Astrocyte (in vitro differentiated cells and primary cell): ENCODE measurements at regions not wholly inside any gene's neighbourhood (a gene's known extent, or its start where the extent isn't known, plus 50 kb on each side); places are given as distances from the start of the nearest gene placed in this dataset.

Experiments used
- DNase-seq: peaks from one replicate; pipeline ENCODE4 v3.0.0-alpha.2; 2010; ENCODE audit warnings: low read depth
- FAIRE-seq: peaks from 2 replicates; lab custom pipeline; 2011; peaks lifted over from hg19 to GRCh38; lab: Jason Lieb, UNC
- H2AFZ ChIP-seq: 2 replicates; pipeline ENCODE4 v1.6.0; 2012; ENCODE audit warnings: low read depth, low read length, inconsistent platforms
- H3K27ac ChIP-seq: 2 replicates; pipeline ENCODE4 v1.5.1; 2011; ENCODE audit warnings: low read depth, low read length, inconsistent platforms
- H3K27me3 ChIP-seq: 2 replicates; pipeline ENCODE4 v1.6.0; 2011; ENCODE audit warnings: low read length, inconsistent platforms; ENCODE audit not compliant: insufficient read depth
- H3K36me3 ChIP-seq: 2 replicates; pipeline ENCODE4 v1.5.1; 2011; ENCODE audit warnings: low read length, inconsistent platforms; ENCODE audit not compliant: insufficient read depth
- H3K4me1 ChIP-seq: 2 replicates; pipeline ENCODE4 v1.5.1; 2011; ENCODE audit warnings: low read length, inconsistent platforms; ENCODE audit not compliant: insufficient read depth
- H3K4me2 ChIP-seq: 2 replicates; pipeline ENCODE4 v1.6.0; 2012; ENCODE audit warnings: low read length, inconsistent platforms
- H3K4me3 ChIP-seq: 2 replicates; pipeline ENCODE4 v1.5.1; 2011; ENCODE audit warnings: low read depth, mild to moderate bottlenecking, low read length, inconsistent platforms; ENCODE audit not compliant: insufficient read depth
- H3K79me2 ChIP-seq: 2 replicates; pipeline ENCODE4 v1.6.0; 2012; ENCODE audit warnings: mild to moderate bottlenecking, low read length, inconsistent platforms; ENCODE audit not compliant: insufficient read depth
- H3K9ac ChIP-seq: 2 replicates; pipeline ENCODE4 v1.6.0; 2012; ENCODE audit warnings: mild to moderate bottlenecking, low read length, inconsistent platforms
- H3K9me3 ChIP-seq: 2 replicates; pipeline ENCODE4 v1.5.1; 2012; ENCODE audit warnings: low read depth, mild to moderate bottlenecking, low read length, inconsistent platforms; ENCODE audit not compliant: insufficient read depth
- H4K20me1 ChIP-seq: 2 replicates; pipeline ENCODE4 v1.6.0; 2012; ENCODE audit warnings: low read length, inconsistent platforms; ENCODE audit not compliant: insufficient read depth
- H3K27ac Mint-ChIP-seq: one replicate; pipeline ENCODE4 v1.8.0; 2021; ENCODE audit warnings: mild to moderate bottlenecking, mixed read lengths; ENCODE audit not compliant: unreplicated experiment
- H3K27me3 Mint-ChIP-seq: one replicate; pipeline ENCODE4 v1.8.0; 2021; ENCODE audit warnings: low read depth, mixed read lengths; ENCODE audit not compliant: unreplicated experiment
- H3K36me3 Mint-ChIP-seq: one replicate; pipeline ENCODE4 v1.8.0; 2021; ENCODE audit warnings: low read depth, mixed read lengths; ENCODE audit not compliant: unreplicated experiment
- H3K4me1 Mint-ChIP-seq: one replicate; pipeline ENCODE4 v1.8.0; 2021; ENCODE audit warnings: low read depth, mixed read lengths; ENCODE audit not compliant: unreplicated experiment
- H3K4me3 Mint-ChIP-seq: one replicate; pipeline ENCODE4 v1.8.0; 2021; ENCODE audit warnings: mild to moderate bottlenecking, moderate library complexity, mixed read lengths; ENCODE audit not compliant: unreplicated experiment
- H3K9me3 Mint-ChIP-seq: one replicate; pipeline ENCODE4 v1.8.0; 2021; ENCODE audit warnings: mild to moderate bottlenecking, mixed read lengths; ENCODE audit not compliant: unreplicated experiment
- CTCF ChIP-seq: IDR thresholded peaks from 2 replicates; pipeline ENCODE4 v1.5.1; 2011; ENCODE audit warnings: low read depth, mild to moderate bottlenecking, inconsistent platforms, low read length, moderate library complexity; ENCODE audit not compliant: insufficient read depth
- EZH2 ChIP-seq: IDR thresholded peaks from 2 replicates; pipeline ENCODE4 v1.6.1; 2012; ENCODE audit warnings: mild to moderate bottlenecking, low read length, inconsistent platforms; ENCODE audit not compliant: insufficient read depth

- no peak overlapping the region for H3K27ac Mint-ChIP-seq
- no peaks in the 10 kb centered on the region for H3K27me3 Mint-ChIP-seq
- FAIRE-seq (no peak), DNase-seq (no peak)
- no peaks in the 10 kb centered on the region for H3K27me3 ChIP-seq
- no peaks in the 10 kb centered on the region for H3K4me1 ChIP-seq
- no peaks in the 10 kb centered on the region for H3K4me1 Mint-ChIP-seq
- no peak overlapping the region for H3K4me3 ChIP-seq
- H3K36me3 Mint-ChIP-seq = no peaks in the 10 kb centered on the region
- no peak overlapping the region for H3K27ac ChIP-seq
- H3K4me2 ChIP-seq = no peak overlapping the region
- H3K79me2 ChIP-seq = no peaks in the 10 kb centered on the region
- no peak overlapping the region for H2AFZ ChIP-seq
- no peaks in the 10 kb centered on the region for H4K20me1 ChIP-seq
- TF ChIP-seq EZH2 (no peak), CTCF (no peak)
- H3K4me3 Mint-ChIP-seq = no peak overlapping the region
- H3K36me3 ChIP-seq = no peaks in the 10 kb centered on the region
- no peaks in the 10 kb centered on the region for H3K9me3 ChIP-seq
- H3K9me3 Mint-ChIP-seq = no peaks in the 10 kb centered on the region
- no peak overlapping the region for H3K9ac ChIP-seq
These were observed 115.0 kb upstream of the ARHGAP20 start for GRCh38 chr11:110827276-110827675.

- Mint-ChIP-seq H3K4me1 (no peaks in the 10 kb centered on the region), H3K27ac (no peak overlapping the region), H3K9me3 (no peaks in the 10 kb centered on the region), H3K36me3 (no peaks in the 10 kb centered on the region), H3K27me3 (peaks cover 2% of the 10 kb centered on the region), H3K4me3 (no peak overlapping the region)
- Histone ChIP-seq H2AFZ (no peak overlapping the region), H3K36me3 (no peaks in the 10 kb centered on the region), H4K20me1 (no peaks in the 10 kb centered on the region), H3K9ac (no peak overlapping the region), H3K4me2 (no peak overlapping the region), H3K27me3 (no peaks in the 10 kb centered on the region), H3K4me1 (no peaks in the 10 kb centered on the region), H3K4me3 (no peak overlapping the region), H3K27ac (no peak overlapping the region), H3K79me2 (no peaks in the 10 kb centered on the region), H3K9me3 (no peaks in the 10 kb centered on the region)
- DNase-seq = no peak
- no peak for FAIRE-seq
- TF ChIP-seq EZH2 = no peak
- TF ChIP-seq CTCF = no peak
These were observed 112.8 kb upstream of the ARHGAP20 start for GRCh38 chr11:110824912-110825620.

- Mint-ChIP-seq H3K4me1 (no peaks in the 10 kb centered on the region), H3K27me3 (peaks cover 6% of the 10 kb centered on the region), H3K36me3 (no peaks in the 10 kb centered on the region), H3K4me3 (no peak overlapping the region), H3K27ac (peak overlapping the region; percentile 53), H3K9me3 (peaks cover 2% of the 10 kb centered on the region)
- no peaks in the 10 kb centered on the region for H3K9me3 ChIP-seq
- H3K36me3 ChIP-seq = no peaks in the 10 kb centered on the region
- no peak overlapping the region for H3K27ac ChIP-seq
- H3K27me3 ChIP-seq = no peaks in the 10 kb centered on the region
- H3K4me1 ChIP-seq = no peaks in the 10 kb centered on the region
- peak; percentile 60 for DNase-seq
- TF ChIP-seq CTCF (no peak), EZH2 (no peak)
- no peak for FAIRE-seq
- H4K20me1 ChIP-seq = no peaks in the 10 kb centered on the region
- H3K4me2 ChIP-seq = no peak overlapping the region
- no peak overlapping the region for H2AFZ ChIP-seq
- H3K9ac ChIP-seq = no peak overlapping the region
- H3K4me3 ChIP-seq = no peak overlapping the region
- no peaks in the 10 kb centered on the region for H3K79me2 ChIP-seq
These were observed 105.9 kb upstream of the ARHGAP20 start for GRCh38 chr11:110818032-110818687.
